H1 (cell line): ENCODE measurements at regions not wholly inside any gene's neighbourhood (a gene's known extent, or its start where the extent isn't known, plus 50 kb on each side); places are given as distances from the start of the nearest gene placed in this dataset.

Experiments
- CTCF ChIA-PET: fragments of 300-600 bp; sonication (Branson Sonifier 250); formaldehyde crosslinking; loops from one replicate; lab custom pipeline; 2021; ENCODE audit not compliant: partially characterized antibody; lab: Charles Lee
- POLR2A ChIA-PET: fragments of 300-600 bp; sonication (Branson Sonifier 250); formaldehyde crosslinking; loops from one replicate; lab custom pipeline; 2021; ENCODE audit warnings: inconsistent platforms; ENCODE audit not compliant: partially characterized antibody; lab: Charles Lee
- DNase-seq, 2 experiments: peaks; one replicate each; pipeline versions ENCODE4 v3.0.0 to v3.0.0-alpha.2; 2010 to 2022; ENCODE audit warnings: low spot score in 2 of 2, low read depth in 1 of 2, mixed read lengths in 1 of 2
- FAIRE-seq: peaks from 2 replicates; lab custom pipeline; 2011; peaks lifted over from hg19 to GRCh38; lab: Jason Lieb, UNC
- H2AFZ ChIP-seq: 2 replicates; pipeline ENCODE4 v1.8.1; 2012; ENCODE audit warnings: low read length, inconsistent platforms
- H2AK5ac ChIP-seq: 2 replicates; pipeline ENCODE4 v1.6.1; 2013; ENCODE audit warnings: low read depth, low read length
- H2BK120ac ChIP-seq: replicated peaks from 2 replicates; pipeline ENCODE3; 2013; ENCODE audit warnings: low read depth, low read length, inconsistent platforms
- H2BK12ac ChIP-seq: 2 replicates; pipeline ENCODE4 v1.6.1; 2013; ENCODE audit warnings: low read depth, low read length
- H2BK15ac ChIP-seq: 2 replicates; pipeline ENCODE4 v1.6.1; 2013; ENCODE audit warnings: low read length
- H2BK20ac ChIP-seq: 2 replicates; pipeline ENCODE4 v1.6.1; 2013; ENCODE audit warnings: low read length
- H2BK5ac ChIP-seq: 2 replicates; pipeline ENCODE4 v1.6.1; 2013; ENCODE audit warnings: low read depth, low read length
- H3K14ac ChIP-seq: 2 replicates; pipeline ENCODE4 v1.6.1; 2013; ENCODE audit warnings: inconsistent platforms; ENCODE audit not compliant: insufficient read length
- H3K18ac ChIP-seq: 2 replicates; pipeline ENCODE4 v1.6.1; 2013; ENCODE audit warnings: low read length; ENCODE audit errors: extremely low read depth
- H3K23ac ChIP-seq: 2 replicates; pipeline ENCODE4 v1.6.1; 2013; ENCODE audit warnings: inconsistent platforms; ENCODE audit not compliant: insufficient read length
- H3K23me2 ChIP-seq: 2 replicates; pipeline ENCODE4 v1.6.1; 2013; ENCODE audit warnings: low read depth, low read length
- H3K27ac ChIP-seq: 2 replicates; pipeline ENCODE4 v1.6.1; 2011; ENCODE audit warnings: low read depth, low read length, inconsistent platforms
- H3K27me3 ChIP-seq, 4 experiments: replicated peaks in 1 of 4; 1 replicate in 1 of 4; 2 replicates in 3 of 4; pipeline versions ENCODE4 v1.6.1 to v1.8.1; 2011 to 2013; ENCODE audit warnings: low read length in 3 of 4, mild to moderate bottlenecking in 3 of 4, inconsistent platforms in 2 of 4, mixed read lengths in 2 of 4, moderate library complexity in 1 of 4; ENCODE audit not compliant: control insufficient read depth in 3 of 4, insufficient read depth in 3 of 4; ENCODE audit errors: extremely low read depth in 1 of 4
- H3K36me3 ChIP-seq, 4 experiments: 2 replicates each; pipeline versions ENCODE4 v1.6.1 to v1.8.1; 2011 to 2013; ENCODE audit warnings: mild to moderate bottlenecking in 4 of 4, low read length in 3 of 4, moderate library complexity in 2 of 4, control low read depth in 1 of 4, inconsistent platforms in 1 of 4; ENCODE audit not compliant: insufficient read depth in 4 of 4, control insufficient read depth in 2 of 4
- H3K4ac ChIP-seq: replicated peaks from 2 replicates; pipeline ENCODE3; 2013; ENCODE audit warnings: low read length, low read depth, mixed read lengths, inconsistent platforms; ENCODE audit not compliant: insufficient read length
- H3K4me1 ChIP-seq, 4 experiments: replicated peaks in 1 of 4; 1 replicate in 1 of 4; 2 replicates in 3 of 4; pipeline versions ENCODE4 v1.6.1 to v1.8.1; 2011 to 2013; ENCODE audit warnings: low read length in 3 of 4, inconsistent platforms in 2 of 4, mixed read lengths in 1 of 4; ENCODE audit not compliant: insufficient read depth in 4 of 4, control insufficient read depth in 3 of 4
- H3K4me2 ChIP-seq, 2 experiments: 2 replicates each; pipeline versions ENCODE4 v1.6.1 to v1.8.1; 2011 to 2013; ENCODE audit warnings: low read depth in 2 of 2, low read length in 2 of 2, control low read depth in 1 of 2, inconsistent platforms in 1 of 2, mild to moderate bottlenecking in 1 of 2; ENCODE audit not compliant: insufficient read depth in 1 of 2
- H3K4me3 ChIP-seq, 4 experiments: fragments of 200-600, 300-600 bp in 1 of 4; sonication (generic), shearing (Covaris generic), sonication (Bioruptor Twin) in 1 of 4; 2 replicates each; pipeline versions ENCODE4 v1.5.1 to v1.8.1; 2011 to 2016; ENCODE audit warnings: low read length in 4 of 4, low read depth in 3 of 4, control low read depth in 2 of 4, inconsistent platforms in 2 of 4, mild to moderate bottlenecking in 2 of 4, mixed read lengths in 1 of 4, moderate library complexity in 1 of 4; ENCODE audit not compliant: insufficient read depth in 2 of 4; ENCODE audit errors: extremely low read depth in 1 of 4
- H3K56ac ChIP-seq: replicated peaks from 2 replicates; pipeline ENCODE3; 2013; ENCODE audit warnings: low read depth, mild to moderate bottlenecking, mixed read lengths, low read length, inconsistent platforms; ENCODE audit not compliant: insufficient read length
- H3K79me1 ChIP-seq: 2 replicates; pipeline ENCODE4 v1.6.1; 2013; ENCODE audit warnings: low read depth, low read length, control low read depth
- H3K79me2 ChIP-seq, 2 experiments: 2 replicates each; pipeline versions ENCODE4 v1.6.1 to v1.8.1; 2012 to 2013; ENCODE audit warnings: low read length in 2 of 2, mild to moderate bottlenecking in 2 of 2, inconsistent platforms in 1 of 2; ENCODE audit not compliant: insufficient read depth in 2 of 2, control insufficient read depth in 1 of 2
- H3K9ac ChIP-seq, 4 experiments: replicated peaks in 1 of 4; 1 replicate in 1 of 4; 2 replicates in 3 of 4; pipeline versions ENCODE4 v1.6.1 to v1.8.1; 2011 to 2013; ENCODE audit warnings: low read depth in 3 of 4, low read length in 3 of 4, control low read depth in 2 of 4, mild to moderate bottlenecking in 2 of 4, moderate library complexity in 2 of 4, inconsistent platforms in 1 of 4; ENCODE audit errors: extremely low read depth in 1 of 4
- H3K9me3 ChIP-seq, 2 experiments: 2 replicates each; pipeline versions ENCODE4 v1.6.1 to v1.8.1; 2012 to 2013; ENCODE audit warnings: mild to moderate bottlenecking in 2 of 2, moderate library complexity in 2 of 2, control low read depth in 1 of 2, inconsistent platforms in 1 of 2, low read depth in 1 of 2, low read length in 1 of 2, mixed read lengths in 1 of 2; ENCODE audit not compliant: insufficient read depth in 2 of 2
- H4K20me1 ChIP-seq, 2 experiments: replicated peaks in 1 of 2; 2 replicates each; pipeline versions ENCODE3 to v1.8.1; 2011 to 2013; ENCODE audit warnings: inconsistent platforms in 2 of 2, low read length in 2 of 2, mild to moderate bottlenecking in 1 of 2; ENCODE audit not compliant: insufficient read depth in 2 of 2, control insufficient read depth in 1 of 2
- H4K5ac ChIP-seq: 2 replicates; pipeline ENCODE4 v1.6.1; 2013; ENCODE audit warnings: low read length, low read depth, mixed read lengths, inconsistent platforms; ENCODE audit not compliant: insufficient read length
- H4K8ac ChIP-seq: 2 replicates; pipeline ENCODE4 v1.8.0; 2013; ENCODE audit warnings: mild to moderate bottlenecking, moderate library complexity, low read length, inconsistent platforms; ENCODE audit not compliant: insufficient read depth; ENCODE audit errors: extremely low read depth
- H4K91ac ChIP-seq: replicated peaks from 2 replicates; pipeline ENCODE3; 2013; ENCODE audit warnings: low read length, mixed read lengths, inconsistent platforms; ENCODE audit not compliant: insufficient read length
- EZH2 ChIP-seq: fragments of 200-600 bp; sonication (generic); IDR thresholded peaks from 2 replicates; pipeline ENCODE4 v1.7.1; 2012; ENCODE audit warnings: low read depth, mild to moderate bottlenecking, moderate library complexity, low read length, inconsistent platforms; ENCODE audit not compliant: severe bottlenecking
- KDM1A ChIP-seq: fragments of 200-600, 300-600 bp; sonication (generic); IDR thresholded peaks from 2 replicates; pipeline ENCODE4 v1.7.1; 2016; ENCODE audit warnings: mild to moderate bottlenecking, low read length, borderline replicate concordance
- WGBS, 2 experiments: shearing (Covaris generic) in 1 of 2; methylation state at CpG; one replicate each; pipeline versions ENCODE4 v1.1.6 to v1.1.7; 2013 to 2015; ENCODE audit warnings: low lambda C conversion rate in 2 of 2, mixed read lengths in 2 of 2, inconsistent platforms in 1 of 2, low coverage in 1 of 2, missing lambda C conversion rate in 1 of 2; ENCODE audit not compliant: insufficient replicate concordance in 2 of 2, insufficient coverage in 1 of 2, insufficient read length in 1 of 2; ENCODE audit errors: extremely low coverage in 1 of 2, missing lambda C conversion rate in 1 of 2; 5-methylcytosine and 5-hydroxymethylcytosine counted together

DNA sequence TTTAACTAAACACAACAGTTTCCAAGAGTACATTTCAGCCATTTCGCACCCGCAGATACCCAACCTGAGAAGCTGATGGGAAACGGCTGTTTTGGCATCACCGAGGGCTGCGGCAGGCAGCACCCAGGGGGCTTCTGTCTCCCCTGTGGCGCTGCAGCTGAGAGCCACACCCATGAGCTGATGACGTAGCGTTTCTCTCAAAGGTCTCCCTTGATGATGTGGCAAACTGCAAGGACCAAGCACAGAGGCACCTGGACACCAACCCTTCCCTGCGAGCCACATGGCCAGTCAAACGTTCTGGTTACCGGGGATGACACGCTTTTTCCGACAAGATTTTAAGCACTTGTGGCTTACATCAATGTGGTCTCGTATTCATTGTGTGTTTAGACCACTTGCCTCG lies 150.8 kb upstream of the ERG start:
- Histone ChIP-seq H2AK5ac (0 out of 2 replicates have a peak overlapping the region, but pooled peaks have one; percentile 66), H3K9me3 (no peaks in the 10 kb centered on the region), H2BK5ac (no peak overlapping the region), H3K56ac (no peak overlapping the region), H3K23me2 (no peaks in the 10 kb centered on the region), H2BK12ac (no peak overlapping the region), H3K27me3 (no peaks in the 10 kb centered on the region), H3K23ac (no peak overlapping the region), H4K5ac (no peak overlapping the region), H3K36me3 (no peaks in the 10 kb centered on the region), H4K8ac (no peak overlapping the region), H3K9ac (no peak overlapping the region), H3K4me1 (no peaks in the 10 kb centered on the region), H3K4me3 (no peak overlapping the region), H3K4me2 (no peak overlapping the region), H4K91ac (no peak overlapping the region), H2BK120ac (no peak overlapping the region), H4K20me1 (no peaks in the 10 kb centered on the region), H3K14ac (no peak overlapping the region), H3K4ac (peak overlapping the region; percentile 26), H2BK20ac (no peak overlapping the region), H3K18ac (no peak overlapping the region), H3K79me1 (no peaks in the 10 kb centered on the region), H3K27ac (no peak overlapping the region), H2AFZ (no peak overlapping the region), H2BK15ac (no peak overlapping the region), H3K79me2 (no peaks in the 10 kb centered on the region)
- 93% methylated on average over 15 of the region's 15 CpGs; no CpG with 5 or more reads in 1 of the 2 experiments for WGBS, 2 experiments
- no peak for FAIRE-seq
- POLR2A ChIA-PET: no interaction called here
- no peak for DNase-seq
- CTCF ChIA-PET: no interaction called here
- TF ChIP-seq KDM1A (no peak), EZH2 (no peak)
